AG04450 (cell line): ENCODE measurements at regions not wholly inside any gene's neighbourhood (a gene's known extent, or its start where the extent isn't known, plus 50 kb on each side); places are given as distances from the start of the nearest gene placed in this dataset.

Experiments
- CTCF ChIA-PET: fragments of 300-600, 350-600 bp; formaldehyde crosslinking; extraction: SDS; loops from one replicate; lab custom pipeline; 2022; ENCODE audit warnings: antibody characterized with exemption, inconsistent platforms; lab: Charles Lee
- POLR2A ChIA-PET: fragments of 350-600 bp; formaldehyde crosslinking; extraction: SDS; loops from one replicate; lab custom pipeline; 2021; ENCODE audit warnings: antibody characterized with exemption, inconsistent platforms; lab: Yijun Ruan, JAX
- DNase-seq: peaks from one replicate; pipeline ENCODE4 v3.0.0-alpha.2; 2011; ENCODE audit warnings: low read depth, low spot score
- H3K27ac ChIP-seq: one replicate; pipeline ENCODE4 v1.5.1; 2012; ENCODE audit warnings: low read depth, low read length, control low read depth
- H3K27me3 ChIP-seq: one replicate; pipeline ENCODE4 v1.6.0; 2012; ENCODE audit warnings: low read length; ENCODE audit not compliant: control insufficient read depth, insufficient read depth
- H3K4me3 ChIP-seq: 2 replicates; pipeline ENCODE4 v1.5.1; 2011; ENCODE audit warnings: mild to moderate bottlenecking, low read depth, low read length, control low read depth
- H3K9me3 ChIP-seq: 2 replicates; pipeline ENCODE4 v1.5.1; 2012; ENCODE audit warnings: low read length; ENCODE audit not compliant: control insufficient read depth, insufficient read depth
- TF ChIP-seq, protein P1 (sequence below): IDR thresholded peaks from 2 replicates; pipeline ENCODE4 v1.5.1; 2011; ENCODE audit warnings: low read depth, low read length, control low read depth, inconsistent platforms

DNA sequence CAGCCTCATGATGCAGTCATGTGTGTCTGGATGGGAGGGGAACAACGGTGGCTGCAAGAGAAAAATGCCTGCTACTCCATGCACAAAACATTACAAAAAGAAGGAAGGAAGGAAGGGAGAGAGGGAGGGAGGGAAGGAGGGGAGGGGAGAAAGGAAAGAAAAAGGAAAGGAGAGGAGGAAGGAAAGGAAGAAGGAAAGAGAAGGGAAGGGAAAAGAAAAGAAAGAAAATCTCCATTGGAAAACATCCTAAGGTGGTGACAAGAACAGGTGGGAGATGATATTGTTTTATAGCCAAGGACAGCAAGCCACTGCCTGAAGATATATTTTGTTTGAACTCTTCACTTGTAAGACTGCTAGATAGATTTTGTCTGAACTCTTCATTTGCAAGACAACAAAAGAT is 171.8 kb upstream of the EGLN3 start:
- ChIA-PET POLR2A (no interaction called here), CTCF (no interaction called here)
- Histone ChIP-seq H3K4me3 (no peak overlapping the region), H3K27me3 (no peaks in the 10 kb centered on the region), H3K27ac (no peak overlapping the region), H3K9me3 (no peaks in the 10 kb centered on the region)
- no peak for DNase-seq
- TF ChIP-seq, protein P1, sequence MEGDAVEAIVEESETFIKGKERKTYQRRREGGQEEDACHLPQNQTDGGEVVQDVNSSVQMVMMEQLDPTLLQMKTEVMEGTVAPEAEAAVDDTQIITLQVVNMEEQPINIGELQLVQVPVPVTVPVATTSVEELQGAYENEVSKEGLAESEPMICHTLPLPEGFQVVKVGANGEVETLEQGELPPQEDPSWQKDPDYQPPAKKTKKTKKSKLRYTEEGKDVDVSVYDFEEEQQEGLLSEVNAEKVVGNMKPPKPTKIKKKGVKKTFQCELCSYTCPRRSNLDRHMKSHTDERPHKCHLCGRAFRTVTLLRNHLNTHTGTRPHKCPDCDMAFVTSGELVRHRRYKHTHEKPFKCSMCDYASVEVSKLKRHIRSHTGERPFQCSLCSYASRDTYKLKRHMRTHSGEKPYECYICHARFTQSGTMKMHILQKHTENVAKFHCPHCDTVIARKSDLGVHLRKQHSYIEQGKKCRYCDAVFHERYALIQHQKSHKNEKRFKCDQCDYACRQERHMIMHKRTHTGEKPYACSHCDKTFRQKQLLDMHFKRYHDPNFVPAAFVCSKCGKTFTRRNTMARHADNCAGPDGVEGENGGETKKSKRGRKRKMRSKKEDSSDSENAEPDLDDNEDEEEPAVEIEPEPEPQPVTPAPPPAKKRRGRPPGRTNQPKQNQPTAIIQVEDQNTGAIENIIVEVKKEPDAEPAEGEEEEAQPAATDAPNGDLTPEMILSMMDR, result no peak

DNA sequence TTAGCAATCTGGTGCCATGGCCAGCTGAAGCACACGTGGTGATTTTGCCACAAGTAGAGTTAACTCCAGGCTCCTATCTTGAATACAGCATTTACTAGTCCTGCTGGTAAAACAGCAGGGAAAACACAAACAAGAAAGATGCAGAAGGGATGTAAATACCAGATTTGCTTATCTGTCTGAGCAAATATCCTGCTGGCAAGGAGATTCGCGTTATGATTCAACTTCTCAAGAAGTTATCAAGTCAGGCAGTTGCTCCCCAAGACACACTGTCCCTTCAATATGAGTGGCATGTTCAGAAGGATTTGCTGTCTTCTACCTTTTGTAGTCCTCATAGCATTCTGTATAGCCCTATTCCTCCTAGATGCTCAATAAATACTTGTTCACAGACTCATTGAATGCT is 171.2 kb upstream of the EGLN3 start:
- TF ChIP-seq, protein P1, result no peak
- peak overlapping the region; percentile 21 for H3K27ac ChIP-seq
- H3K9me3 ChIP-seq, result no peaks in the 10 kb centered on the region
- ChIA-PET CTCF (no interaction called here), POLR2A (no interaction called here)
- no peaks in the 10 kb centered on the region for H3K27me3 ChIP-seq
- DNase-seq, result no peak
- H3K4me3 ChIP-seq, result no peak overlapping the region

DNA sequence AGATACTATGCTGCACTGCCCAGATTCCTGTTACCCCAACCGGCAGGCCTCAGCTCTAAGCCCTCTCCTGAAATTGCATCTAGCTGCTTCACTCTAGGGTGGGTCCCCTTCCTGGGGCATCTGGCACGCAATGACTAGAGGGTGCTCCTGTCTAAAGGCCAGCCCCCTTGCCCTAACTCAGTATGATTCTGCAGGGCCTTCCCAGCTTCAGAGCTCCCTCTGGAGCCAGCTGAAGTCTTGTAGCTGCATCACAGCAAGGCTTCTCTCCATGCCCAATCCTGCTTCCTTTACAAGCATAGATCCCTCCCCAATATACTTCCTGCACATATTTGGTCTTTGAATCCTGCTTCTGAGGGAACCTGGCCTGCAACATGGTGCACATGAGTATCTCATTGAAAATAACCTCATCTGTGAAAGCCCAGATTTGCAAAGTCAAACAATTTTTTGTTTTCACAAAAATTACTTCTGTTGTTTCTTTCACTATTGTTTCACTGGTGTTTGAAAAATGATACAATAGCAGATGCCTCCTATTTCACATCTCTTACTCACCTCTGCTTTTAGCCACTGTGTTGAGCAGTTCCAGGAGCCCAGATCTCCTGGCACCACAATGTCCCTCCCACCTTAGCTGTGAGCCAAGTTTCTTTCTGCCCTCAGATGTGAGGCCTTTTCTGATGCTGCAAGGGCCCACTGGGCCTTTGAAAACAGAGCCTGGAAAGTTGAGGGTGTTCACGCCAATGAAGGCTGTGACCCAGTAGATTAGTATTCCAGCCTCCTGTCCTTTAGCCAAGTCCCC is 169.5 kb upstream of the EGLN3 start:
- no peak for DNase-seq
- ChIA-PET CTCF (no interaction called here), POLR2A (no interaction called here)
- H3K27me3 ChIP-seq, result no peaks in the 10 kb centered on the region
- H3K9me3 ChIP-seq, result no peaks in the 10 kb centered on the region
- no peak overlapping the region for H3K27ac ChIP-seq
- TF ChIP-seq, protein P1, result no peak
- no peak overlapping the region for H3K4me3 ChIP-seq

DNA sequence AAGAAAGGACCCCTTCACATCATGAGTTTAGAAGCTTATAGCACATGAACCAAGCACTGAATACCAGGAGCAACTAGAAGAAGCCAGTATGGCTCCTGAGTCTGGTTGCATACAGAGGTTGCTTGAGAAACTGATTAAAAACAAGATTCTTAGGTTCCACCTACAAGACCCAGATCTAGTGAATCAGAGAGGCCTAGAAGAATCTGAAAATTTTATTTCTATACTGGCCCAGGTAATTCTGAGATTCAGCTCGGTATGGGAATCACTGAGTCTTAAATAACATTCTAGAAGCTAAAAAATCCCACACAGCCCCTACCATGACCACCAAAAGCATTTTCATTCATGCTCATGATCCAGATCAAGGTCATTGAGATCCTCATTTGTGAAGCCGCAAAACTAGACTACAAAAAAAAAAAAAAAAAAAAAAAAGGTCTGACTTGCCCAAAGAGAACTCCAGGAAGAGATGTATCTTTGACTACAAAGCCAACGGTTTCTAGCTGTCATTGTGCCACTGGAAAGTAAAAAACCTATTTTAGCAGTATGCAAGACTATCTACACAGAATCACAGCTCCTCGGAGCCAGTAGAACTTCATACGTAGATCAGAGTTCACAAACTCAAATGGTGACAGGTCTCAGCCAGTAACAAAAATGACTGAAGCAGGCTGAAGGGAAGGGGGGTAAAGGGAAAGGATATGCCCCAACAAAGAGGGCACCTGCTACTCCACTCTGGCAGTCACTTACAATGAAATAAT is 168.4 kb upstream of the EGLN3 start:
- CTCF ChIA-PET, result interaction anchor here (0.5 kb wide), 1 partner anchor 443 kb away, joined by 3 read pairs; no protein-coding TSS in a partner anchor
- no peak for DNase-seq
- H3K27me3 ChIP-seq, result no peaks in the 10 kb centered on the region
- TF ChIP-seq, protein P1, result no peak
- H3K9me3 ChIP-seq, result no peaks in the 10 kb centered on the region
- POLR2A ChIA-PET, result no interaction called here
- H3K4me3 ChIP-seq, result no peak overlapping the region
- H3K27ac ChIP-seq, result no peak overlapping the region

DNA sequence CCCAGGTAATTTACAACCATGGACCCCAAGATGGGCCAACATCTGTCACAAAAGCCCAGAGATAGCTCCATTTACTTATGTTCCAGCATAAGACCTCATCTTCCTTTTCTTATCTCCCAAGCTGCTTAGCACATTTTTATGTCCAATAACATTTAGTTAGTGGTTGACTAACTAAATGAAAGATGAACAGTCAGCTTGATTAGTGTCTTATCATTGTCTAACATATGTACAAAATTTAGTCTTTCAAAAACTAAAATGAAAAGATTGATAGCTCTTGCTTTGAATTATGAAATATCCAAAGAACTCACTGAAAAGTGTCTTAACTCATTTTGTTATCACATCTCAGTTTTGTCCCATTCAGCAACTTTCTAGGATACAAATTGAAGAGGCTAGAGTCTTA is 163.1 kb upstream of the EGLN3 start:
- Histone ChIP-seq H3K4me3 (no peak overlapping the region), H3K27ac (no peak overlapping the region), H3K9me3 (no peaks in the 10 kb centered on the region), H3K27me3 (no peaks in the 10 kb centered on the region)
- ChIA-PET POLR2A (no interaction called here), CTCF (interaction anchor here (0.9 to 1.1 kb wide), 2 partner anchors 10 to 16 kb away, joined by 3 to 5 read pairs; no protein-coding TSS in a partner anchor)
- no peak for DNase-seq
- TF ChIP-seq, protein P1, result no peak
